ENCODE measurements at regions not wholly inside any gene's neighbourhood (a gene's known extent, or its start where the extent isn't known, plus 50 kb on each side); places are given as distances from the start of the nearest gene placed in this dataset.

GRCh38 chr6:1453024-1453423 is 63.6 kb downstream of the FOXF2 start:
- Histone ChIP-seq H3K4me3 (ENCODE audit: insufficient read depth, low read depth, low read length) (no peak overlapping the region), H2AK9ac (replicated peaks; ENCODE audit: low read depth, low read length, poor library complexity) (no peak overlapping the region), H4K20me1 (ENCODE audit: insufficient read depth, low read length) (no peaks in the 10 kb centered on the region), H3K56ac (ENCODE audit: extremely low read depth, insufficient read depth, low read length) (no peak overlapping the region), H2BK20ac (ENCODE audit: low read depth, low read length) (no peak overlapping the region), H3K18ac (ENCODE audit: low read depth, low read length) (no peak overlapping the region), H3K4ac (ENCODE audit: low read depth, low read length) (no peak overlapping the region), H3K4me1 (ENCODE audit: control insufficient read depth, insufficient read depth, low read length) (no peaks in the 10 kb centered on the region), H4K5ac (ENCODE audit: low read depth, low read length) (no peak overlapping the region), H2AFZ (replicated peaks; ENCODE audit: low read length, poor library complexity) (no peak overlapping the region), H2BK5ac (ENCODE audit: low read depth, low read length, poor library complexity, severe bottlenecking) (no peak overlapping the region), H2AK5ac (ENCODE audit: low read depth, low read length) (no peak overlapping the region), H3K9ac (ENCODE audit: low read depth, low read length) (no peak overlapping the region), H2BK120ac (ENCODE audit: low read depth, low read length) (no peak overlapping the region), H4K8ac (ENCODE audit: low read depth in 2 of 2, low read length in 2 of 2) (no peak overlapping the region), H3K9me3 (ENCODE audit: control insufficient read depth, insufficient read depth, low read length) (peaks cover 12% of the 10 kb centered on the region), H3K36me3 (ENCODE audit: control insufficient read depth, insufficient read depth, low read length) (no peaks in the 10 kb centered on the region), H3K14ac (replicated peaks; ENCODE audit: low read depth, low read length) (no peak overlapping the region), H4K91ac (ENCODE audit: insufficient read depth, low read depth, low read length) (no peak overlapping the region), H3K9me1 (ENCODE audit: insufficient read depth, low read length) (no peaks in the 10 kb centered on the region), H3K27me3 (ENCODE audit: control insufficient read depth, insufficient read depth, low read length) (peaks cover 15% of the 10 kb centered on the region), H3K23ac (ENCODE audit: low read depth, low read length) (no peak overlapping the region), H2BK15ac (ENCODE audit: low read depth, low read length) (no peak overlapping the region), H3K4me2 (ENCODE audit: low read depth, low read length) (no peak overlapping the region), H3K27ac (ENCODE audit: insufficient read depth, low read length) (no peak overlapping the region), H3K79me1 (ENCODE audit: low read depth in 1 of 2, low read length in 2 of 2) (no peaks in the 10 kb centered on the region)
- in situ Hi-C loops (cut with MboI; ENCODE audit: low sequenced_read_pairs): no loop called here
- no TSS peak for BruUV-seq (replicated peaks)
- DNase-seq: no peak
- no CpG with 5 or more reads among the region's 8 CpGs for WGBS, 2 experiments (ENCODE audit: extremely low coverage in 2 of 2, insufficient read length in 1 of 2)
- ATAC-seq (ENCODE audit: low read depth): no peak
- ChIA-PET CTCF (no interaction called here), POLR2A (ENCODE audit: unreplicated experiment) (no interaction called here)
- intact Hi-C loops (cut with micrococcal nuclease): no loop called here
- dilution Hi-C loops (cut with HindIII; ENCODE audit: low sequenced_read_pairs, unreplicated experiment): no loop called here
- TF ChIP-seq USF2 (IDR thresholded peaks at IDR 0.05; ENCODE audit: low read depth, low read length) (no peak), CEBPB (IDR thresholded peaks at IDR 0.05; ENCODE audit: low read depth, low read length) (no peak), POLR2A (IDR thresholded peaks at IDR 0.05; ENCODE audit: low read depth, low read length) (no peak), RAD21 (IDR thresholded peaks at IDR 0.05; ENCODE audit: low read length) (no peak), FOS (IDR thresholded peaks at IDR 0.05; ENCODE audit: low read depth, low read length) (no peak), RCOR1 (IDR thresholded peaks at IDR 0.05; ENCODE audit: insufficient replicate concordance, low read length) (no peak), MAZ (IDR thresholded peaks at IDR 0.05; ENCODE audit: borderline replicate concordance, low read depth, low read length) (no peak), CTCF (conservative IDR thresholded peaks at IDR 0.05; ENCODE audit: low read depth, low read length) (no peak), MXI1 (IDR thresholded peaks at IDR 0.05; ENCODE audit: borderline replicate concordance, low read depth, low read length) (no peak), ELK1 (IDR thresholded peaks at IDR 0.05; ENCODE audit: borderline replicate concordance, low read depth, low read length) (no peak), BHLHE40 (IDR thresholded peaks at IDR 0.05; ENCODE audit: low read depth, low read length) (no peak), MAFK (IDR thresholded peaks at IDR 0.05; ENCODE audit: low read depth, low read length) (no peak), RFX5 (IDR thresholded peaks at IDR 0.05; ENCODE audit: low read depth, low read length) (no peak), SMC3 (IDR thresholded peaks at IDR 0.05; ENCODE audit: low read depth, low read length) (no peak), CHD1 (IDR thresholded peaks at IDR 0.05; ENCODE audit: low read depth, low read length) (no peak)

All from IMR-90 (cell line).